Karpas-422 (cell line): ENCODE measurements at regions not wholly inside any gene's neighbourhood (a gene's known extent, or its start where the extent isn't known, plus 50 kb on each side); places are given as distances from the start of the nearest gene placed in this dataset.

Source experiments
- DNase-seq: peaks from one replicate; pipeline ENCODE4 v3.0.0-alpha.2; 2015
- H2AFZ ChIP-seq: fragments of 200-600 bp; sonication (generic); 2 replicates; pipeline ENCODE4 v1.6.1; 2014; ENCODE audit warnings: antibody characterized with exemption, low read length, mixed read lengths
- H3K27ac ChIP-seq: fragments of 200-600 bp; sonication (generic); 2 replicates; pipeline ENCODE4 v1.5.1; 2014; ENCODE audit warnings: mild to moderate bottlenecking, low read length, moderate library complexity
- H3K27me3 ChIP-seq: fragments of 200-600 bp; sonication (generic); 2 replicates; pipeline ENCODE4 v1.6.1; 2014; ENCODE audit warnings: low read length, mixed read lengths
- H3K36me3 ChIP-seq: fragments of 200-600 bp; sonication (generic); 2 replicates; pipeline ENCODE4 v1.6.1; 2014; ENCODE audit warnings: low read length, mixed read lengths; ENCODE audit not compliant: insufficient read depth
- H3K4me1 ChIP-seq: fragments of 200-600 bp; sonication (generic); 2 replicates; pipeline ENCODE4 v1.6.1; 2014; ENCODE audit warnings: mild to moderate bottlenecking, low read length, mixed read lengths
- H3K4me2 ChIP-seq: fragments of 200-600 bp; sonication (generic); 2 replicates; pipeline ENCODE4 v1.6.1; 2014; ENCODE audit warnings: low read length, low read depth, mild to moderate bottlenecking; ENCODE audit not compliant: poor library complexity, severe bottlenecking
- H3K4me3 ChIP-seq: fragments of 200-600 bp; sonication (generic); 2 replicates; pipeline ENCODE4 v1.5.1; 2014; ENCODE audit warnings: mild to moderate bottlenecking, antibody characterized with exemption, low read length, mixed read lengths
- H3K79me2 ChIP-seq: fragments of 200-600 bp; sonication (generic); 2 replicates; pipeline ENCODE4 v1.6.1; 2014; ENCODE audit warnings: mild to moderate bottlenecking, low read length, mixed read lengths
- H3K9ac ChIP-seq: fragments of 200-600 bp; sonication (generic); 2 replicates; pipeline ENCODE4 v1.6.0; 2014; ENCODE audit warnings: low read length
- H3K9me2 ChIP-seq: fragments of 200-600 bp; sonication (generic), shearing (Covaris generic); replicated peaks from 2 replicates; pipeline ENCODE4 v1.6.0; 2014; ENCODE audit warnings: mild to moderate bottlenecking, low read length, moderate library complexity; ENCODE audit not compliant: insufficient read depth
- H3K9me3 ChIP-seq: fragments of 300-700, 200-600 bp; sonication (generic); 2 replicates; pipeline ENCODE4 v1.6.1; 2014; ENCODE audit warnings: low read length, mixed read lengths
- H4K20me1 ChIP-seq: fragments of 200-600 bp; sonication (generic); 2 replicates; pipeline ENCODE4 v1.6.1; 2014; ENCODE audit warnings: mild to moderate bottlenecking, antibody characterized with exemption, low read length, low read depth; ENCODE audit not compliant: insufficient read depth

DNA sequence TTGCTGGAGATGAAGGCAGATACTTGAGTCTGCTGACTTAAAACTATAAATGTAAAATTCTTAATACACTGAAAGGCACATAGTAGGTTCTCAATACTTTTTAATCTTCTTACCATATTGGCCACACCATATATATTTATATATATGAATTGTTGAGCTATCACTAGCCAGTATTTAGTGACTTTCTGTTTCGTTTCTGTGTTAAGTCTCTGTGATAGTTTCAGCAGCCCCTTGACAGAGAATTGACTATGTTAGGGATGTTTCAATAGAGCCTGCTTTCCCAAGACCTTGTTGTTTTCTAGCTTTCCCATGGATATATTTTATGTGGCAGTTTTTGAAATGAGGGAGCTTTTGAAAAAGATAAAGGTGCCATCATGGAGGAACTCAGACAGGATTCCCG is 206.5 kb upstream of the GOT2 start:
- DNase-seq: no peak
- no peaks in the 10 kb centered on the region for H3K4me1 ChIP-seq
- H3K27ac ChIP-seq: no peak overlapping the region
- H3K79me2 ChIP-seq: no peaks in the 10 kb centered on the region
- H3K9me3 ChIP-seq: no peaks in the 10 kb centered on the region
- no peaks in the 10 kb centered on the region for H3K36me3 ChIP-seq
- no peaks in the 10 kb centered on the region for H3K9me2 ChIP-seq
- H3K4me3 ChIP-seq: no peak overlapping the region
- H2AFZ ChIP-seq: no peak overlapping the region
- no peak overlapping the region for H3K4me2 ChIP-seq
- no peaks in the 10 kb centered on the region for H4K20me1 ChIP-seq
- no peak overlapping the region for H3K9ac ChIP-seq
- no peaks in the 10 kb centered on the region; the same call in 1 of the 2 replicates for H3K27me3 ChIP-seq

DNA sequence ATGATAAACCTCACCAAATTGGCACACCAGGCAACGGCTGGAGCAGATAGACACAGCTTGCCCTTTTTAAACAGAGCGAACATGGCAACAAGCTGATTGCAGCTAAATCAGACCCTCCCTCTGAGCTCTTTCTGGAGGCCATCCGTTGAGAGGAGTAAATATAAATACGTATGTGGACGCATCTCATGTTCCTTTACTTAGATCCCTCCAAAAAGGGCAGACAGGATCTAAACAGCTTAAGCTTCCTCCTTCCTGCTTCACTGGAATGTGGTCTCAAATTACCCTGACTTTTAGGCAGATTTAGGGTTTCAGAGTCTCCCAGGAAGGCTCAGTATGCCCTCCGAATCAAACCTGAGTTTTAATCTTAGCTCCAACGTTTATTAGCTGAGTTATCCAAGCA is 204.7 kb upstream of the GOT2 start:
- Histone ChIP-seq H3K4me3 (no peak overlapping the region), H3K27me3 (no peaks in the 10 kb centered on the region), H3K27ac (no peak overlapping the region), H3K36me3 (no peaks in the 10 kb centered on the region), H4K20me1 (no peaks in the 10 kb centered on the region), H3K9me3 (no peaks in the 10 kb centered on the region), H3K9me2 (no peaks in the 10 kb centered on the region), H3K9ac (no peak overlapping the region), H3K79me2 (no peaks in the 10 kb centered on the region), H2AFZ (no peak overlapping the region), H3K4me2 (no peak overlapping the region), H3K4me1 (no peaks in the 10 kb centered on the region)
- no peak for DNase-seq

DNA sequence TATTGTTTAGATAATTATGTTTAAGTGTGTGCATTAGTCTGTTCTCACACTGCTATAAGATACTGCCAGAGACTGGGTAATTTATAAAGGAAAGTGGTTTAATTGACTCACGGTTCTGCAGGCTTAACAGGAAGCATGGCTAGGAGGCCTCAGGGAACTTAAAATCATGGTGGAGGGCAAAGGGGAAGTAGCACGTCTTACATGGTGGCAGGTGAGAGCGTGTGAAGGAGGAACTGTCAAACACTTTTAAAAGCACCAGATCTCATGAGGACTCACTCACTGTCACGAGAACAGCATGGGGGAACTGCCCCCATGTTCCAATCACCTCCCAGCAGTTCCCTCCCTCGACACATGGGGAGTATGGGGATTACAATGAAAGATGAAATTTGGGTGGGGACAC is 203.5 kb upstream of the GOT2 start:
- no peak overlapping the region for H3K27ac ChIP-seq
- no peaks in the 10 kb centered on the region for H3K36me3 ChIP-seq
- no peak overlapping the region for H3K4me2 ChIP-seq
- no peaks in the 10 kb centered on the region for H3K27me3 ChIP-seq
- H3K4me3 ChIP-seq: no peak overlapping the region
- H3K9me2 ChIP-seq: no peaks in the 10 kb centered on the region
- no peaks in the 10 kb centered on the region for H3K4me1 ChIP-seq
- no peaks in the 10 kb centered on the region for H3K79me2 ChIP-seq
- no peaks in the 10 kb centered on the region for H3K9me3 ChIP-seq
- H2AFZ ChIP-seq: no peak overlapping the region
- no peaks in the 10 kb centered on the region for H4K20me1 ChIP-seq
- H3K9ac ChIP-seq: no peak overlapping the region
- DNase-seq: no peak

- H3K9me2 ChIP-seq: no peaks in the 10 kb centered on the region
- no peaks in the 10 kb centered on the region for H3K9me3 ChIP-seq
- no peaks in the 10 kb centered on the region for H3K79me2 ChIP-seq
- peak; percentile 14 for DNase-seq
- no peaks in the 10 kb centered on the region for H4K20me1 ChIP-seq
- no peaks in the 10 kb centered on the region for H3K36me3 ChIP-seq
- no peak overlapping the region for H3K4me2 ChIP-seq
- H3K27ac ChIP-seq: no peak overlapping the region
- no peaks in the 10 kb centered on the region for H3K27me3 ChIP-seq
- no peak overlapping the region for H3K9ac ChIP-seq
- H2AFZ ChIP-seq: no peak overlapping the region
- H3K4me3 ChIP-seq: no peak overlapping the region
- H3K4me1 ChIP-seq: no peaks in the 10 kb centered on the region
Measured at GRCh38 chr16:58933186-58933585, 199.1 kb upstream of the GOT2 start.

GRCh38 chr16:58931436-58931835 is 197.3 kb upstream of the GOT2 start:
- Histone ChIP-seq H3K4me1 (no peaks in the 10 kb centered on the region), H2AFZ (no peak overlapping the region), H3K9ac (no peak overlapping the region), H4K20me1 (no peaks in the 10 kb centered on the region), H3K4me2 (no peak overlapping the region), H3K36me3 (no peaks in the 10 kb centered on the region), H3K9me3 (no peaks in the 10 kb centered on the region), H3K27ac (no peak overlapping the region), H3K27me3 (no peaks in the 10 kb centered on the region), H3K9me2 (no peaks in the 10 kb centered on the region), H3K79me2 (no peaks in the 10 kb centered on the region), H3K4me3 (no peak overlapping the region)
- peak; percentile 11 for DNase-seq

- H2AFZ ChIP-seq: no peak overlapping the region
- no peaks in the 10 kb centered on the region for H3K27me3 ChIP-seq
- DNase-seq: peak; percentile 20
- H3K9me2 ChIP-seq: no peaks in the 10 kb centered on the region
- H3K9me3 ChIP-seq: no peaks in the 10 kb centered on the region
- no peaks in the 10 kb centered on the region for H3K36me3 ChIP-seq
- H3K79me2 ChIP-seq: no peaks in the 10 kb centered on the region
- H4K20me1 ChIP-seq: no peaks in the 10 kb centered on the region; the same call in 1 of the 2 replicates
- no peak overlapping the region for H3K9ac ChIP-seq
- H3K4me1 ChIP-seq: no peaks in the 10 kb centered on the region
- no peak overlapping the region for H3K27ac ChIP-seq
- H3K4me2 ChIP-seq: no peak overlapping the region
- H3K4me3 ChIP-seq: no peak overlapping the region
Measured at GRCh38 chr16:58923094-58923493, 189.0 kb upstream of the GOT2 start.

- Histone ChIP-seq H3K27ac (no peak overlapping the region), H4K20me1 (0 out of 2 replicates have a peak, but pooled peaks cover 6% of the 10 kb centered on the region), H3K4me2 (no peak overlapping the region), H3K4me3 (no peak overlapping the region), H3K9me2 (no peaks in the 10 kb centered on the region), H3K36me3 (no peaks in the 10 kb centered on the region), H3K79me2 (no peaks in the 10 kb centered on the region), H3K9ac (no peak overlapping the region), H3K27me3 (no peaks in the 10 kb centered on the region), H3K4me1 (no peaks in the 10 kb centered on the region), H3K9me3 (no peaks in the 10 kb centered on the region), H2AFZ (no peak overlapping the region)
- DNase-seq: no peak
Measured at GRCh38 chr16:58913456-58913855, 179.3 kb upstream of the GOT2 start.

GRCh38 chr16:58912571-58912970 is 178.5 kb upstream of the GOT2 start:
- H4K20me1 ChIP-seq: 0 out of 2 replicates have a peak, but pooled peaks cover 6% of the 10 kb centered on the region
- H3K4me2 ChIP-seq: no peak overlapping the region
- no peaks in the 10 kb centered on the region for H3K9me3 ChIP-seq
- H3K4me3 ChIP-seq: no peak overlapping the region
- no peaks in the 10 kb centered on the region for H3K79me2 ChIP-seq
- H3K9ac ChIP-seq: no peak overlapping the region
- no peak overlapping the region for H3K27ac ChIP-seq
- no peaks in the 10 kb centered on the region for H3K36me3 ChIP-seq
- H3K9me2 ChIP-seq: no peaks in the 10 kb centered on the region
- no peaks in the 10 kb centered on the region for H3K4me1 ChIP-seq
- H3K27me3 ChIP-seq: no peaks in the 10 kb centered on the region
- no peak overlapping the region for H2AFZ ChIP-seq
- DNase-seq: no peak
